ENCODE measurements at regions not wholly inside any gene's neighbourhood (a gene's known extent, or its start where the extent isn't known, plus 50 kb on each side); places are given as distances from the start of the nearest gene placed in this dataset.

DNA sequence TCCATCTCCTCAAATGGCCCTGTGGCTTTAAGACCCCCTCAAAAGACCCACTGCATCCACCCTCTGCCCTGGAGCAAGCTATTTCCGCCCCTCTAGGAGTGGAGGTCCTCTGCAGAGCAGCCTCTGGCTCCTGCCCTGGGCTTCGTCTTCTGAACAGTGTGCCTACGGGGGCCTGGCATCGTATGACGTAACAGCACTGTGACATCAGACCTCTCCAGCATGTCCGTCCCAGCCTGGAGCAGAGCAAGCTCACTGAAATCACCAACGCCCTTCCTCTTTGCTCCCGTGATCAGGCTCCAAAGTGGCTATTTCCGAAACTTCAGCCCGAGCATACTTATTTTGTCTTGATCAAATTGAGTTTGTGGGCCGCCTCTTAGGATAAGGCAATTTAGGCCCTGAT is 69.1 kb upstream of the PTCH1 start:
- Histone ChIP-seq H4K20me1 (ENCODE audit: control insufficient read depth, insufficient read depth) (no peaks in the 10 kb centered on the region), H3K4me1 (ENCODE audit: control insufficient read depth, insufficient read depth, low read length) (no peaks in the 10 kb centered on the region), H3K27ac (ENCODE audit: control insufficient read depth, insufficient read depth) (no peak overlapping the region), H3K9me3 (replicated peaks; ENCODE audit: control insufficient read depth, insufficient read depth, low read length) (no peaks in the 10 kb centered on the region), H3K79me2 (ENCODE audit: control insufficient read depth, insufficient read depth, low read length) (no peaks in the 10 kb centered on the region), H2AFZ (ENCODE audit: control insufficient read depth, low read depth, low read length) (no peak overlapping the region), H3K4me2 (ENCODE audit: control insufficient read depth, insufficient read depth) (no peak overlapping the region), H3K27me3 (replicated peaks in 1 of 2; ENCODE audit: control insufficient read depth in 2 of 2, insufficient read depth in 2 of 2, low read length in 1 of 2) (no peaks in the 10 kb centered on the region), H3K9ac (ENCODE audit: control insufficient read depth, insufficient read depth, low read length) (no peak overlapping the region), H3K4me3 (no peak overlapping the region), H3K36me3 (ENCODE audit: control insufficient read depth in 2 of 2, insufficient read depth in 2 of 2, low read length in 1 of 2) (no peaks in the 10 kb centered on the region)
- ChIA-PET RAD21 (ENCODE audit: unreplicated experiment) (no interaction called here), CTCF (no interaction called here), SMC1A (ENCODE audit: uncharacterized antibody, unreplicated experiment) (no interaction called here), POLR2A (no interaction called here)
- WGBS (ENCODE audit: insufficient coverage, insufficient replicate concordance, low lambda C conversion rate, missing lambda C conversion rate): 43% methylated on average over 11 of the region's 11 CpGs
- in situ Hi-C loops (cut with MboI) (no loop called here), intact Hi-C loops (cut with micrococcal nuclease; ENCODE audit: unreplicated experiment) (no loop called here)
- BruUV-seq (replicated peaks): no TSS peak
- no peak for FAIRE-seq
- TF ChIP-seq KDM1A (IDR thresholded peaks at IDR 0.05; ENCODE audit: borderline replicate concordance): no peak
- TF ChIP-seq TCF3 (IDR thresholded peaks at IDR 0.05; ENCODE audit: borderline replicate concordance, insufficient read depth, low read depth, low read length): no peak
- no peak for DNase-seq (ENCODE audit: low read depth, low spot score)
- ATAC-seq: no peak

GRCh38 chr9:95584176-95584575 is 67.4 kb upstream of the PTCH1 start:
- SMC1A ChIA-PET (ENCODE audit: uncharacterized antibody, unreplicated experiment): no interaction called here
- Histone ChIP-seq H3K4me3 (no peak overlapping the region), H4K20me1 (ENCODE audit: control insufficient read depth, insufficient read depth) (no peaks in the 10 kb centered on the region), H3K36me3 (ENCODE audit: control insufficient read depth in 2 of 2, insufficient read depth in 2 of 2, low read length in 1 of 2) (no peaks in the 10 kb centered on the region), H2AFZ (ENCODE audit: control insufficient read depth, low read depth, low read length) (no peak overlapping the region), H3K4me1 (ENCODE audit: control insufficient read depth, insufficient read depth, low read length) (no peaks in the 10 kb centered on the region), H3K79me2 (ENCODE audit: control insufficient read depth, insufficient read depth, low read length) (no peaks in the 10 kb centered on the region), H3K27ac (ENCODE audit: control insufficient read depth, insufficient read depth) (no peak overlapping the region), H3K9me3 (replicated peaks; ENCODE audit: control insufficient read depth, insufficient read depth, low read length) (no peaks in the 10 kb centered on the region), H3K4me2 (ENCODE audit: control insufficient read depth, insufficient read depth) (no peak overlapping the region), H3K27me3 (replicated peaks in 1 of 2; ENCODE audit: control insufficient read depth in 2 of 2, insufficient read depth in 2 of 2, low read length in 1 of 2) (no peaks in the 10 kb centered on the region), H3K9ac (ENCODE audit: control insufficient read depth, insufficient read depth, low read length) (no peak overlapping the region)
- CTCF ChIA-PET: no interaction called here
- ATAC-seq (no peak), FAIRE-seq (no peak), DNase-seq (ENCODE audit: low read depth, low spot score) (no peak)
- WGBS (ENCODE audit: insufficient coverage, insufficient replicate concordance, low lambda C conversion rate, missing lambda C conversion rate): 34% methylated on average over 10 of the region's 10 CpGs
- BruUV-seq (replicated peaks): no TSS peak
- RAD21 ChIA-PET (ENCODE audit: unreplicated experiment): no interaction called here
- TF ChIP-seq MYC (IDR thresholded peaks at IDR 0.05; ENCODE audit: insufficient read depth, insufficient read length, insufficient replicate concordance, low read length, severe bottlenecking): no peak
- no peak for TF ChIP-seq PAX5 (IDR thresholded peaks at IDR 0.05; ENCODE audit: borderline replicate concordance, low read depth, low read length)
- TF ChIP-seq HDAC6 (IDR thresholded peaks at IDR 0.05; ENCODE audit: unreplicated experiment): no peak
- TF ChIP-seq, protein P1, sequence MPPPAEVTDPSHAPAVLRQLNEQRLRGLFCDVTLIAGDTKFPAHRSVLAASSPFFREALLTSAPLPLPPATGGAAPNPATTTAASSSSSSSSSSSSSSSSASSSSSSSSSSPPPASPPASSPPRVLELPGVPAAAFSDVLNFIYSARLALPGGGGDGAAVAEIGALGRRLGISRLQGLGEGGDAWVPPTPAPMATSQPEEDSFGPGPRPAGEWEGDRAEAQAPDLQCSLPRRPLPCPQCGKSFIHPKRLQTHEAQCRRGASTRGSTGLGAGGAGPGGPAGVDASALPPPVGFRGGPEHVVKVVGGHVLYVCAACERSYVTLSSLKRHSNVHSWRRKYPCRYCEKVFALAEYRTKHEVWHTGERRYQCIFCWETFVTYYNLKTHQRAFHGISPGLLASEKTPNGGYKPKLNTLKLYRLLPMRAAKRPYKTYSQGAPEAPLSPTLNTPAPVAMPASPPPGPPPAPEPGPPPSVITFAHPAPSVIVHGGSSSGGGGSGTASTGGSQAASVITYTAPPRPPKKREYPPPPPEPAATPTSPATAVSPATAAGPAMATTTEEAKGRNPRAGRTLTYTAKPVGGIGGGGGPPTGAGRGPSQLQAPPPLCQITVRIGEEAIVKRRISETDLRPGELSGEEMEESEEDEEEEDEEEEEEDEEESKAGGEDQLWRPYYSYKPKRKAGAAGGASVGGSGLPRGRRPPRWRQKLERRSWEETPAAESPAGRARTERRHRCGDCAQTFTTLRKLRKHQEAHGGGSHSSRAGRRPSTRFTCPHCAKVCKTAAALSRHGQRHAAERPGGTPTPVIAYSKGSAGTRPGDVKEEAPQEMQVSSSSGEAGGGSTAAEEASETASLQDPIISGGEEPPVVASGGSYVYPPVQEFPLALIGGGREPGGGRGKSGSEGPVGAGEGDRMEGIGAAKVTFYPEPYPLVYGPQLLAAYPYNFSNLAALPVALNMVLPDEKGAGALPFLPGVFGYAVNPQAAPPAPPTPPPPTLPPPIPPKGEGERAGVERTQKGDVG (CRISPR knock-in tag; IDR thresholded peaks at IDR 0.05): no peak
- no peak for TF ChIP-seq RELA (IDR thresholded peaks at IDR 0.05; ENCODE audit: borderline replicate concordance, partially characterized antibody)
- no peak for TF ChIP-seq SMARCA5 (IDR thresholded peaks at IDR 0.05)
- no peak for TF ChIP-seq HSF1 (IDR thresholded peaks at IDR 0.05; ENCODE audit: low read depth, low read length)
- TF ChIP-seq NR2F1 (conservative IDR thresholded peaks at IDR 0.05): no peak
- TF ChIP-seq TCF12 (IDR thresholded peaks at IDR 0.05; ENCODE audit: low read depth, low read length): no peak
- no peak for TF ChIP-seq CREM (IDR thresholded peaks at IDR 0.05; ENCODE audit: low read depth)
- TF ChIP-seq BACH1 (IDR thresholded peaks at IDR 0.05; ENCODE audit: borderline replicate concordance): no peak
- TF ChIP-seq SP1 (IDR thresholded peaks at IDR 0.05; ENCODE audit: low read depth, low read length): no peak
- no peak for TF ChIP-seq MTA2 (IDR thresholded peaks at IDR 0.05; ENCODE audit: low read depth)
- intact Hi-C loops (cut with micrococcal nuclease; ENCODE audit: unreplicated experiment) (no loop called here), in situ Hi-C loops (cut with MboI) (no loop called here)
- POLR2A ChIA-PET: no interaction called here
